CD4-positive, alpha-beta T cell treated with Interleukin-21 for 1 hour (primary cell): ENCODE measurements at regions not wholly inside any gene's neighbourhood (a gene's known extent, or its start where the extent isn't known, plus 50 kb on each side); places are given as distances from the start of the nearest gene placed in this dataset.

Source experiments
- DNase-seq: peaks from one replicate; pipeline ENCODE4 v3.0.0-alpha.2; 2020

DNA sequence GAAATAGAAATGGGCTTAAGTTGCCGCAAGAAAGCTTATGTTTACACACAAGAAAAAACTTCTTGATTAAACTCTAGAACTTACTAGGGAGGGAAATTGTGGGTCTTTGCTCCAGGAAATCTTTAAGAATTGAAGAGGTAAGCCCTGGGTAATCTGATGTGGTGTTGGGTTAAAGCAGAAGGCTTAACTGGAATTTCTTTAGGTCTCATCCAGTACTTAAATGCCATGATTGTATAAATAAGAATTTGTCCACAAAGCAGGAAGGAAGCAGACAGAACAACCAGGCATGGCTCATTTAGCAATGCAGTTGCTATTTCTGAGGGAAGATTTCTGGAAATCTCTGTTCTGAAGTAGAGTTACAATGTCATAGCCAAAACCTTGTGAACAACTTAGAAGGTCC is 360.4 kb downstream of the KLF5 start:
- DNase-seq, result no peak

DNA sequence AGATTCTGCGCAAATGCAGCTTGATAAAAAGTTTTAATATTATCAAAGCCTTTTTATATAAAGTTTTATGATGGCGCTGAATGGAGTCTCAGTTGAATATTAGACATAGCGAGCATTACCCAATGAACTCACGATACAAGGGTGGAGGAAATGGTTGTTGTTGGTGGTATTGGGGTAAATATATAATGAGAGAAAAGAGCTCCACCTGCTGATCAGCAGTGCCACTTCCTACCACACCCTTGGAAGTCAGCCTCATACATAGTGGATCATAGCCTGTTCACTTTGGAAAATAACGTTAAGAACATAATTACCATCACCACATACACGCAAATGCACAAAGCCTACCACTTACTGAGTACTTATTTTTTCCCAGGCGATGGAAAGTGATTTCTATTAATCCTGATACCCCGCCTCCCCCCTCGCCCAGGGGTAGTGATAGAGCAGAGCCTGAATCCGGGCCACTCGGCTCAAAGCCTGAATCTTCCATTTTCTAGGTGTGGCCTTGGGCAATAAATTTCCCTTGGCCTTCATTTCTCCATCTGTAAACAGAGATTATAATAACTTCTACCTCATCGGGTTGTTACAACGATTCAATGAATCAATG is 358.3 kb downstream of the KLF5 start:
- DNase-seq, result no peak

DNA sequence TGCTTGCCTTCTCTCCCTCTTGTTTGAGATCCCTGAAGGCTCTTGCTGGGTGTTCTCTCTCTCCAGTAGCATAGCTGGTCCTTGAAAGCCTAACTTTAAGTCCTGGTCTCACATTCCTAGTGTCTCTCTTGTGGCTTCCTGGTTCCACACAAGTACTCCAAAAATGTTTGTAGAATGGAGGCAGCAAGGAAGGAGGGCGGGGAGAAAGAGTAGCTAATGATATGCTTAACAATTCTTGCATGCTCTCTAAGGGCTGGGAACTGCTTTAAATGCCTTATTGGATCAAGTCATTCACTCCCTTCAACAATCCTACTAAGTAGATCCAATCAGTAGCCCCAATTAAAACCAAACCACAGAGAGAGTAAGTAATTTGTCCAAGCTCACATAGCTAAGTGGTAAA is 357.3 kb downstream of the KLF5 start:
- DNase-seq, result no peak

DNA sequence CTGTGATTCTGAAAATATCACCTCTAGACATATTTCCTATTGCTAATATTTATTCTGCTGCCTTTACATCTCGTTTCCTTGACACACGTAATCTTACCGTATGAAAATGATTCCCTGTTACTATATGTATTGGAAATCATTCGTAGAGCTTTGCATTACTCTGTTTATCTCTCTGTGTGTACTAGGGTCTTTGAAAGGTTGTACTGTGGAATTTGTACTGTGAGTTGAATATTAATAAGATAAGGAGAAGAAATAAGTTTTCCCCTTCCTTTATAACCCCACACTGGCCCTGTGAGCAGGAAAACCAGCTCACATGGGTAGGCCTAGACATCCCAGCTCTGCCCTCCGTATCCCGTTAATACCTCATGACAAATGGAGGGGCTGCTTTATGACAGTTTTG is 354.9 kb downstream of the KLF5 start:
- no peak for DNase-seq

DNA sequence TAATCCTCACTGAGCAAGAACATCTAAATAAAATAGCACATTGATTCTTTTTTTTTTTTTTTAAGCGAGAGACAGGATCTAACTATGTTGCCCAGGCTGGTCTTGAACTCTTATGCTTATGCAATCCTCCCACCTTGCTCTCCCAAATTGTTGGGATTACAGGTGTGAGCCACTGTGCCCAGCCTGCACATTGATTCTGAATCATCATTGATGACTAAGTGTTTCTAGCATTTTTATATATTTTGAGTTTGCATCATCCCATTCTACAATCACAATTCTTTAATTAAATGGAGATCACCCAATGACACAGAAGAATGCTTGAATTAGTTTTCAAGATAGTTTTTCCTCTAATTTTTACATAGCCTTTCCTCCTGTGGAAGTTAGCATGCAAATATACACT is 354.1 kb downstream of the KLF5 start:
- DNase-seq, result no peak

DNA sequence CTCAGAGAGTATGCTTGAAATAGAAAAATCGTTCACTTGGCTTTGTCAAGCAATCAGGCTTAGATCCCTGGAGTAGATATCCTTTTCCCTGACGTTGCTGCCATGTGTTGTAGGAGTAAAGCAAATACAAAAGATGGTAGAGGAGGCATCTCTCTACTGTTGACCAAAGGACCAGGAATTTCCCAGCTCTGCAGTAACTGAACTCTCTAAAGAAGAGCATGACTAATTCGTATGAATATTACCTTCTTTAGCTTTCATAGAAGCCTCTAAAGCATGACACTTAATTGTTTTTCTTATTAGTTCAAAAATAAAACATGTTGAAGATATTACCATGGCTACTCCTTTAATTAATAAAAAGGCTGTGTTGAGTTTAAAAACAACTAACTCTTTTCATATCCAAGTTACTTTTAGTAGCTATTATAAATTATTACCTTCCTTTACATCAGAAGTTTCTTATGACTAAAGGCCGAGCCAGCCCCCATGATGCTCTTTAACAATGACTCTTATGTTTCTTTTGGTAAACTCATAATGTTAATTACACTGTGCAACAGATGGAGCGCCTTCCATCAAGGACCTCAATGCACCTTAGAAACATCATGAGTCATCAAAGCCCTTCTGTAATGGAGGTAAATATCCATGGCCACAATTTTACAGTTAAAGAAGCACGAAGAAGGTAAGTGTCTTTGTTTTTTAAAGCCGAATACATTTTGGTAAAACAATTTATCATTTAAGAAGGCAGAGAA is 352.4 kb downstream of the KLF5 start:
- no peak for DNase-seq

DNA sequence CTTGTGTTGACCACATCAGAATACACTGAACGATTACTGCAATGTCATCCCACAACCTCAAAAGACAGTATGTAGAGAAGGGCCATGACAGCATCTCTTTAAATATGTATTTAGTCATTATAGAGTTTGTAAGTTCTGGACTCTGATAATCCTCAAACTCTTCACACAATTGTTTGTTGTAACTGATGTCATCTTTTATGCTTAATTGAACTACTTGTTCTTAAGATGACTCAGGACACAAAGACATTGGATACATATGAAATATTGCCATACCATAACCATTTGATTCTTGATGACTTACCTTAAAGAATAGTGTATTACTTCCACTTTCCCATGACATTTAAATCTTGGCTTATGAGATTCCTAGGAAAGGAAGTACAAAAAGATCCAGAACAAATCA is 347.6 kb downstream of the KLF5 start:
- no peak for DNase-seq

DNA sequence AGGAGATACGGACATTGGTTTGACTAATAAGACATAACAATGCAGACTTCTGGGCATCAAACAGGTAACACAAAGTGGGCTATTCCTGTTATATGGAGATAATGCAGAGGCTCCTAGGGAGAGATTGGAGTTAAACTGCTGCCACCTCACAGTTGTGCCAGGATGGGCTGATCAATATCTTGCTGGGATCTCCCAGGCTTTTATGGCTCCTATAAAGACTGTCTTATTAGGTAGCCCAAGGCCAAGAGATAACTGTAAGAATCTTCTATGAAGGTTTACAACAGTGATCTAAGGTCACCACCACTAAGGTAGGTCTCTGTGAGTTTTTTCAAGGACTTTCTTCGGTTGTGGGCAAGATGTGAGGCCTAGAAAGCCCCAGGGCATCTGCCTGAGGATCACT is 345.8 kb downstream of the KLF5 start:
- no peak for DNase-seq

DNA sequence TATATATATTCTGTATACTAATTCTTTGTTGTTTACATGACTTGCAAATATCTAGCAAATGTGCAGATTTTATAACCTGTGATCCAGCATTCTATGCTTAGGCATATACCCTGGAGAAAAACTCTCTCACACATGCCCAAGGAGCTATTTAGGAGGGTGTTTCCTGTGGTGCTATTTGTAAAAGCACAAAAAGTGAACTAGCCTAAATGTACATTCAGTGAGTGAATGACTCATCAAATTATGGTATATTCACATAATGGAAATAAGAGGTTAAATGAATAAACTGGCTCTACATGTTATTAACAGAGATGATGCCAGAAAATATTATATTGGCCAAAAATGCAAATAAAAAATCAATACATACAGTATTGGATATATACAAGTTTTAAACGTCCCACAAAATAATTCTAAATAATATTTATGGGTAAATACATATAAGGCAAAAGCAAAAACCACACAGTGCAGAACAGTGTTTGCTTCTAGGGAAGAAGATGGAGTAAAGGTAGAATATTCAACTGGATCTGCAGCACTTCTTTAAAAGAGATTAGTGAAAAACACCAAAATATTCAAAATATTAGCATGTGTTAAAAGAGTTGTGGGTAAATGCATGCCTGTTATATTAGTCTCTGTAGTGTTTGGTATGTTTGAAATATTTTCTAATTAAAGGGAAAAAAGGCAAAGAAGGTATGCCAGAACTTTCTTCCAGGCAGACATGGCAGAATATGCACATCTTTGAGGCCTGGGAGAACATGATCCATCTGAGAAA is 344.7 kb downstream of the KLF5 start:
- no peak for DNase-seq

DNA sequence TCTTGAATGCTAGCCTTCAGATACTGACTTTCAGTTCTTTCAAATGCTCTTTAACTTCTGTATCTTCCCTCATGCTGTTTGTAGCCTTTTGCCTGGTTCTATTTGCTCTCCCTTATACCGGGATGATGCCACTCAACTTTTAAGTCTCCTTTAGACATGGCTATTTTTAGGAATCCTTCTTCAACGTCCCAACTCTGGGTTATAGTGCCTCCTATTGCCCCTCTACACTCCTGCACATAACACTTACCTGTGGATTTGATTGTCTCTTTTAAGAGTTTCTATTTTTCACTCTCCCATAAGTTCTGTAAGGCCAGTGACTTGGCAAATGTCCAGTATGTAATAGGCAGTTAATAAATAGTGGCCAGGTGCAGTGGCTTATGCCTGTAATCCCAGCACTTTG is 343.0 kb downstream of the KLF5 start:
- no peak for DNase-seq

DNA sequence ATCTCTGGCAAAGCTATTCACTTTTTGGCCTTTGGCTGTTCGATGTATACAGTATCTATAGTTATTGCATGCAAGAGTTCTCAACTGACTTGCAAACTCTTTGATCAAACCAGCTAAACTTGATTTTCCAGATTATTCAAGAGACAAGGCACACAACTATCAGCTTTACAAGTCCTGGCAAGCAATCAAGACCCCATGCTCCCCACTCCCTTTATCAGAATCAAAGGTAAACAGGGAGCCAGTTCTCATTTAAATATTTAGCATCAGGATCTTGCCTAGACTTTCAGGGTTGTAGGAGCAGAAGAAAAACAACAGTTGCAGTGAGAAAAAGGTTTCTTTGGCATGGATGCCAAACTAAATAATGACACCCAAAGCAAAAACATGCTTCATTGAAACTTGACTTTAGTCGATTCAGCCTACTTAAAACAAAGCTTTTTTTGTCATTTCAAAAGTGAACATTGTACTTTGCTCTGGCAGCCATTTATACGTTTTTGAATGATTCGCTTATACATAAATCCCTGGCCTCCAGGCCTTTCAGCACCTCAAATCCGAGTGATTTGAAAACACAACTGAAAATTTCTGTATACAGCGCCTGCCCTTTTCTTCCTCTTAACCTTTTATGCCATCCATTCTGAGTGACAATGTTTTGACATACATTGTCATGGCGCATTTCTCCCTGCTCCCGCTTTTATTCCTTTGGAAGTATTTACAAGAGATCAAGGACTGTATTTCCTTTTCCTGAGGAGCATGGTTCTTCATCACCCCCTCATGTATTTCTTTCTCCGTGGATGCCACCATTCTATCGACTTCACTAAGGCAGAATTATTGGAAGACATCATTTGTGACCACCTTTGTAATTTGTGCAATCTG is 340.8 kb downstream of the KLF5 start:
- no peak for DNase-seq

DNA sequence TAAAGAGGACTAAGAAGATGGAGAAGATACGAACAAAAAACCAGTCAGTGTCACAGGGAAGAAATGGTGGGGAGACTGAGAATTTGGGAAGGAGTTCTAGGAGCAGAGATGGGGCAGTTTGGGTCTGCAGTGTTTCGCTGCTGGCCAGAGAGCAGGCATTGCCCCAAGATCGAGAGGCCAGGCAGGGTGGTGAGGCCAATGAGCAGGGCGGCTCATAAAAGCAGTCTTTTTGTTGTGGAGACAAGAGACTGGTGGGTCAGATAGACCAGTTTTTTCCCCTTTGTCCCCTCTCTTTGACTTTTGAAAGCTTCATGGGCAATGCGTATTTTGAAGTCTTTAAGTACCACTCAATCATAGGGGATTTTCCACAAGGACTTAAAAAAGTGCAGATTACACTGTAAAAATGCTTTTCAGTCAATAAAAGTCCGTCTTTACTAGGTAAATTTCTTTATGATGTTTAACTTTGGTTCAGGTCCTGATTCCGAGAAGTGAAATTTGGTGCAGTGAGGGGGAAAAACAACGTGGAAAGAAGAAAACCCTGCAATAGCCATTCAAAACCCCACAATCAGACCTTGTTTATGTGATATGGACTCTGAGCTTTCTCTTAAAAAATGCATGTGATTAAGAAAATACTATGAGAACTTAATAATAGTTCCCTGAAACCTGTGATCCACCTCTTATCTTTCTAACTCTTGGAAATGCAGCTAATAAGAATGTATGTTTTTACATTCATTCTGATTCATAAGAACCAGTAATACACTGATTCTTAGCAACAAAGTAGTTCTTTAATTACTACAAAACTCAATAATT is 338.9 kb downstream of the KLF5 start:
- DNase-seq, result no peak

DNA sequence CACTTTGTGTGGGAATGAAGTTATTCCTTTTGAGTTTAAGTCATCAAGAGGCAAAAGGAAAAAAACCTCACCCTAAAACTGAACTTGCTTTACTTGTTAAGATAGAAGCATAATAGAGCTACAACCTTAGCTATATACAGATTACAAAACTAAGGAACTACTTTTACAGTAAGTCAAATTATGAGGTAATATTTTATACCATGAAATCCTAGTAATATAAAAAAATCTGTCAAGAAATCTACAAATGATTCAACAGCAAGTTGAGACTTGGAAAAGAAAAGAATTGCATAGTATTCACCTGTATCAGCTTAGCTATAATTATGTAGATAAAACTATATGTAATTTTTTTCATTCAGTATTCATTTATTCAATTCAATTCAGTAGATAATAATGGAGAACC is 335.3 kb downstream of the KLF5 start:
- no peak for DNase-seq

DNA sequence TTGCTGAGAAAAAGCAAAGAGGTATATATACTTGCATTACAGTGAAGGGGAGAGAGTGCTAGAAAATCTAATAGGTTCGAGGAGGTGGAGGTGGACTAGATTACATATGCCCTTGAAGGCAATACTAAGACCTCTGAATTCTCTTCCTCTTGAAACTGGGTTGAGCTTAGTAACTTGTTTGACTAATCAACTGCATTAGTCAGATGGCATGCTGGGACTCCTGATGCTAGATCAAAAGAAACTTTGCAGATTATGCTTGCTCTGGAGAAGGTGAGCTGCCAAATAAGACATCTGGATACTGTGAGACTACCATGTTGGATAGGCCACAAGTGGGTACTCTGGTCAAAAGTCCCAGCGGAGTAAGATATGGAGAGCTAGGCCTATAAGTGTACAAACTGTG is 331.3 kb downstream of the KLF5 start:
- no peak for DNase-seq

DNA sequence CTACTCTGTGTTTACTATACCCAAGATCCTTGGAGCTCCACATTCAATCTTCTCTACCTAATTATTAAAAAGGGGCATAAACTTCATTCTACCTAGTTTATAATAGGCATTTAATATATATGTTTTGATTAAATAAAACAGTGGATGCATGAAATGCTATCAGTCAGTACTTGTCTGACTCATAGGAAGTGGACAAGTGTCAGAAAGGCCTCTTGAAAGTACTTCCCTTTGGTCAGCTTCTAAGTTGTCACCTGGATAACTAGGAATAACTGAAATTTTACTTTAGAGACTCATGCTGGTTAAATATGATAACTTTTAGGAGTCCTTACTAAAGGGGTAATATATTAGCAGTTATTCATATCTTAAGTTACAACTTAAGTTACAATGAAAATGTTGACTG is 329.8 kb downstream of the KLF5 start:
- no peak for DNase-seq

DNA sequence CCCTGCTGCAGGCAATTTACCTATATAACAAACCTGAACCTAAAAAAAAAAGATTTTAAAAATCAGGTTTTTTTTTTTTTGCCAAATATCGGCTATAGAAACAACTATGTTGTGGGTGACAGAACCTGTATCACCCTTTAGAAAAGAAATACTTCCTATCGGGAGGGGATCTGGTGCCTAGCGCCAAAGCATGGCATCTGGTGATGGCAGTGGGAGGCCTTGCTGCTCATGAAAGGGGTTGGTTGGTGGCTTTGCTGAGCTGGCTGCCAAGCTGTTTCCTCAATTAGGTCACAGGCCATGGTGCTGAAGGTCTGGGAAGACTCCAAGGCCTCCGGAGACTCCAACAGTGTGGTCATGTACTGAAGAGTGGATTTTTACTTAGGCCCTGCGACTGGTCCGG is 328.5 kb downstream of the KLF5 start:
- DNase-seq, result no peak

DNA sequence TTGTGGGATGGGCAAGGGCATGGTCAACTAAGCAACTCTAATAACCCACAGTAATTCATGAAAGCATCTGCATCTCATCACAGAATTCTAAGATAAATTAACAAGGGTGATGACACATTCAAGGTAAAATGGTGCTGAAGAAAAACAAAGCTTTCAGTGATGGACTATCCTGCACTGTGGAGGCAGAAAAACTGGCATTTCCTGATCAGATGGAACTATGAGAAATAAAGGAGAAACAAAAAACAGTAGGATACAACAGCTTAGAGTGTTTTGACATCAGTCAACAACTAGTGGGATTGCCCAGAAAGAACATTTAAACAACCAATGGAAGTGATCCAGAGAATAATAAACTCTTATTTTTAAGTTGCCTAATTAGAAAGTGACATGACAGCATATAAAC is 327.0 kb downstream of the KLF5 start:
- no peak for DNase-seq

DNA sequence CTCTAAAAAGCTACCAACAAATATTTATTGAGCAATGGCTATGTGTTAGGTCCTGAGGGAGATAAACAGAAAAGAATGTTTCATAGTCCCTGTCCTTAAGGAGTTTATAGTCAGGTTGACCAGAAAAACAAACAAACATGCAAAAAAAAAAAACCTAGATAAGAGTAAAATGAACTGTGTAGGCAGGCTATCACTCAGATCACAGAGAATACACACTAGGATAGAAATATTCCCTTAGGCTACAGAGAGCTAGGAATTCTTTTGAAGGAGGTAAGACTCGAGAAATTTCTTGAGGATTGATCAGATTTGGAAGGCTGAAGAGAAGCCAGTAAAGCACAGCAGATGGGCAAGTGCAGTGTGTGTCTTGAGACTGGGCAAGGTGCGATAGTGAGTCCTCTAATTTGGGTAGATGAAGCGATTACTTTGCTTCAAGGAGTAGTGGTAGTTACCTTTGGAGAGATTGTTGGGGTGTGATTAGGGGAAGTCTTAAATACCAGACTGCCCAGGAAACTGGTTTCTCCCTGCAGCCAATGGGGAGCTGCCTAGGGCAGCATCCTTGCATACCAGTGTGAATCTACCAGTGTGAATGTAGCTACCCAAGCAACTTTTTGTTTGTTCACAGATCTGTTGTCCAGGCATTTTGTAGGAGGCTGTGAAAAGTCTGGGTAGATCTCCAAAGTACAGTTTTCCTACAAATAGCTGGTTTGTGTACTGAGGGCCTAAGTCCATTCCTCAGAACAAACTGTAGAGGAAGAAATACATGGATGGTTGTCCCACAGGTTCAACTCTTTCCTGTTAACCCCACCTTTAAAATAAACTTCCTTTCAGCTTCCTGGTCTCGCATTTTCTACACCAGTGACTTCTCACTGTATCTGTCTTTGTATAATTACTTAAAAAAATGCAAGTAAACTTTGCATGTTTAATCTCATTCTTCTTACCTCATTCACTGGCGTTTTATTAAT is 314.1 kb downstream of the KLF5 start:
- no peak for DNase-seq

DNA sequence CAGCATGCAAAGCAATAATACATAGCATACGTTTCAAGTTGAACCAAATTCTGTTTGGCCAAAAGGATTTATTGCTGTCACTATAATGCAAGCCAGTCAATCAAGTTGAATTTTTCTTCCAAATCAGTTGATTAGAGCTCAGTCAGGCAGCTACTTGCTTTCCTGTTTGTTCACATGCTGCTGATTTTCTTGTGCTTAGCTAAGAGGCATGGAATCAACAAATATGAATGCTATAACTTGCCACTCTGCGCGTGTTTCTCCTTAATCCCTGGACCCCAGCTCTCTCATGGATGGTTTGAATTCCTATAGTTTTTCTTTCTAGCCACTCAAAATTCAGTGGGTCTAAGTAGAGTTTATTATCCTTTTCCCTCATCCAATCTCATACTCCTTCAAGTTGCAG is 311.3 kb downstream of the KLF5 start:
- no peak for DNase-seq

DNA sequence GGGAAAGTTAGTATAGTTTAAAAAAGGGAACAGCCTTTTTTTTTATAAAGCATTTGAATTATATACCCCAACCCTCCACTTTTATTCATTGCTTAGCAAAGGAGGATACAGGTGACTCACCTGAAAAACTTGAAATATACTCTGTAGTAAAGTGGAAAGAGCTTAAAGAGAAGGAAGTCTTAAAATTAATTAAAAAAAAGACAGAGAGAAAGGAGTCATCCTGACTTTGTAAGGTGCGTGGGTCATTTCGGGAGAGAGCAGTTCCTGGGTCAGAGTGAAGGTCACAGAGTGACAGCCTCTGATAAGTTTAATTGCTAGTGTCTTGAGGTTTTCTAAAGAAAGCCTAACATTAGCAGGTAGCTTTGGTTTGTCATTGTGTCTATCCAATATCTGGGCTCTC is 310.3 kb downstream of the KLF5 start:
- no peak for DNase-seq

DNA sequence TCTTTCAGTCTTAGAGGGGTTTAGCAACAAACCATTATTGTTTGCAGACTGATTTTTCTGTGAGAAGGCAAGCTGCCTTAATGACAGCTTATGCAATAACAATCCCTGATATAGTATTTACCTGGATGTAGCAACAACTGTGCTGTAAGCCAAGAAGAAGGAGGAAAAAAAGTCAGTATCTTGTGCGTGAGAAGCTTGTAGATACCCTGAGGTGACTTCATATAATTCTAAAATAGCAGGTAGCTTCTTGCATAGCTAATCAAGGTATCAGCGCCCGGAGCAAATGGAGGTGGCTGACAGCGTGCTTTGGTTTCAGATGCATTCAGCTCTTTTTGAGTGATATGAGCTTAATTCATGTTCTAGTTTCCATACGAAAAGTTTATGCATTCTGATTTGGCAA is 309.8 kb downstream of the KLF5 start:
- no peak for DNase-seq
